ENCODE measurements at regions not wholly inside any gene's neighbourhood (a gene's known extent, or its start where the extent isn't known, plus 50 kb on each side); places are given as distances from the start of the nearest gene placed in this dataset.
"Not testable (repeated sequence)": the region's sequence is repeated elsewhere in the genome, so short reads cannot be mapped to it uniquely, and the experiment has no call there.

DNA sequence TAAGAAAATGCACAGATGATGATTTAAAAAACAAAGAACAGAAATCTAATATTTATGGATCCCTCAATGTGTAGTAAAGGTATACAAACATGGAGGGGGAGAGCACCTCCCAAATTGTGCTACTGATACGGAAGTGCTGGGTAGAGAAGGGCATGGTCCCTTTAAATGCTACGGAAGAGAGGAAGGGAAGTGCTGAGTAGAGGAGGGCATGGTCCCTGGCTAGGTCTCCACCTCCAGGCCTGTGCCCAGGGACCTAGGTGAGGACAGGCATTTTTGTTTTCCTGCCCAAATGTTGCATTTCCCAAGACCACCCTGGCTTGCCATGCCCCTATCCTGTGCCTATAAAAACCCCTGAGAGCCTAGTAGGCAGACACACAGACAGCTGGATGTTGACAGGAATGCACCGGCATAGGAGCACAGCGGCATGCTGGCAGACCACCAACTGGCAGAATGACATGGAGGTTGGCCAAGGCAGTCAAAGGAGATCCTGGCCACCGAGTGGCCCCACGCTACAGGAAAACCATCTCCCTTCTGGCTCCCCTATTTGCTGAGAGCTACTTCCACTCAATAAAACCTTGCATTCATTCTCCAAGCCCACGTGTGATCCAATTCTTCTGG, 62.1 kb upstream of the SPDL1 start:
- no CpG with 5 or more reads among the region's 7 CpGs for WGBS, 2 donors (ENCODE audit: extremely low coverage in 2 of 2, insufficient read length in 2 of 2, insufficient replicate concordance in 1 of 2)
- no peaks in the 10 kb centered on the region for H3K27me3 ChIP-seq (ENCODE audit: control insufficient read depth in 3 of 3, insufficient read depth in 3 of 3, low read depth in 1 of 3, low read length in 3 of 3)
- no peak overlapping the region for H3K4ac ChIP-seq (ENCODE audit: low read length)
- no peak overlapping the region for H2AFZ ChIP-seq (ENCODE audit: low read length)
- H4K91ac ChIP-seq (ENCODE audit: low read depth, low read length, poor library complexity), result no peak overlapping the region
- H3K4me2 ChIP-seq (ENCODE audit: insufficient read depth, low read length, poor library complexity, severe bottlenecking), result no peak overlapping the region
- no peaks in the 10 kb centered on the region for H3K9me3 ChIP-seq (replicated peaks in 1 of 2; ENCODE audit: control insufficient read depth in 2 of 2, insufficient read depth in 1 of 2, low read depth in 1 of 2, low read length in 2 of 2)
- H3K4me3 ChIP-seq (ENCODE audit: low read length in 2 of 2), result no peak overlapping the region
- H2BK12ac ChIP-seq (ENCODE audit: low read length), result no peak overlapping the region
- H2AK5ac ChIP-seq (ENCODE audit: low read depth, low read length), result no peak overlapping the region
- no peak overlapping the region for H2BK120ac ChIP-seq (ENCODE audit: low read depth, low read length)
- H3K27ac ChIP-seq (replicated peaks; ENCODE audit: low read length), result no peak overlapping the region
- H2BK15ac ChIP-seq (ENCODE audit: low read length), result no peak overlapping the region
- no peak overlapping the region for H3K9ac ChIP-seq (ENCODE audit: low read depth, low read length, poor library complexity)
- H3K4me1 ChIP-seq (ENCODE audit: control insufficient read depth in 2 of 2, insufficient read depth in 1 of 2, low read depth in 1 of 2, low read length in 2 of 2), result no peaks in the 10 kb centered on the region
- H3K23ac ChIP-seq (ENCODE audit: low read depth, low read length, poor library complexity), result no peak overlapping the region
- H4K8ac ChIP-seq (ENCODE audit: low read depth, low read length), result no peak overlapping the region
- H3K18ac ChIP-seq (ENCODE audit: low read length), result no peak overlapping the region
- H3K14ac ChIP-seq (ENCODE audit: low read length), result no peak overlapping the region
- H3K79me1 ChIP-seq (ENCODE audit: low read depth, low read length), result no peaks in the 10 kb centered on the region
- H2BK5ac ChIP-seq (ENCODE audit: low read length), result no peak overlapping the region
- no peak for DNase-seq (ENCODE audit: low spot score)
- H3K36me3 ChIP-seq (replicated peaks in 1 of 2; ENCODE audit: control insufficient read depth in 2 of 2, insufficient read depth in 2 of 2, low read length in 2 of 2), result no peaks in the 10 kb centered on the region

DNA sequence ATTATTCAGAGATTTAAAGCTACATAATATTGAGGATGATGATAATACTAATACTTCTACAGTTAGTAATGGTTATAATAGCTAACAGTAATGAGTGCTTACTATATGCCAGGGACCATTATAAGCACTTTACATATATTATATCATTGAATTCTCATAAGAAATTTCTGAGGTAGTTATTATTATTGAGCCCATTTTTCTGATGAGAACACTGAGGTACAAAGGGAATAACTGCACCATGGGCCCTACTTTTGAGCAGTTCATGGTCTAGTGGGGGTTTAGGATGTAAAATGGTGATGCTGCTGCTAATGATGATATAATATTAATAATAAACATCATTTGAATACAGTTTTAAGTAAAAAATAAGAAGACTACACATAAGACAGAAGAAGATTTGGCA, 64.2 kb upstream of the SPDL1 start:
- Histone ChIP-seq H2BK5ac (ENCODE audit: low read length) (no peak overlapping the region), H3K79me1 (ENCODE audit: low read depth, low read length) (no peaks in the 10 kb centered on the region), H3K14ac (ENCODE audit: low read length) (no peak overlapping the region), H3K4me3 (ENCODE audit: low read length in 2 of 2) (no peak overlapping the region), H3K27me3 (ENCODE audit: control insufficient read depth in 3 of 3, insufficient read depth in 3 of 3, low read depth in 1 of 3, low read length in 3 of 3) (no peaks in the 10 kb centered on the region), H3K4me2 (ENCODE audit: insufficient read depth, low read length, poor library complexity, severe bottlenecking) (no peak overlapping the region), H3K27ac (replicated peaks; ENCODE audit: low read length) (no peak overlapping the region), H2AK5ac (ENCODE audit: low read depth, low read length) (no peak overlapping the region), H3K9ac (ENCODE audit: low read depth, low read length, poor library complexity) (no peak overlapping the region), H3K4me1 (ENCODE audit: control insufficient read depth in 2 of 2, insufficient read depth in 1 of 2, low read depth in 1 of 2, low read length in 2 of 2) (no peaks in the 10 kb centered on the region), H3K18ac (ENCODE audit: low read length) (no peak overlapping the region), H4K8ac (ENCODE audit: low read depth, low read length) (no peak overlapping the region), H3K23ac (ENCODE audit: low read depth, low read length, poor library complexity) (no peak overlapping the region), H3K36me3 (replicated peaks in 1 of 2; ENCODE audit: control insufficient read depth in 2 of 2, insufficient read depth in 2 of 2, low read length in 2 of 2) (no peaks in the 10 kb centered on the region), H2AFZ (ENCODE audit: low read length) (no peak overlapping the region), H2BK120ac (ENCODE audit: low read depth, low read length) (no peak overlapping the region), H4K91ac (ENCODE audit: low read depth, low read length, poor library complexity) (no peak overlapping the region), H2BK12ac (ENCODE audit: low read length) (no peak overlapping the region), H3K9me3 (replicated peaks in 1 of 2; ENCODE audit: control insufficient read depth in 2 of 2, insufficient read depth in 1 of 2, low read depth in 1 of 2, low read length in 2 of 2) (no peaks in the 10 kb centered on the region), H2BK15ac (ENCODE audit: low read length) (no peak overlapping the region), H3K4ac (ENCODE audit: low read length) (no peak overlapping the region)
- DNase-seq (ENCODE audit: low spot score), result no peak

DNA sequence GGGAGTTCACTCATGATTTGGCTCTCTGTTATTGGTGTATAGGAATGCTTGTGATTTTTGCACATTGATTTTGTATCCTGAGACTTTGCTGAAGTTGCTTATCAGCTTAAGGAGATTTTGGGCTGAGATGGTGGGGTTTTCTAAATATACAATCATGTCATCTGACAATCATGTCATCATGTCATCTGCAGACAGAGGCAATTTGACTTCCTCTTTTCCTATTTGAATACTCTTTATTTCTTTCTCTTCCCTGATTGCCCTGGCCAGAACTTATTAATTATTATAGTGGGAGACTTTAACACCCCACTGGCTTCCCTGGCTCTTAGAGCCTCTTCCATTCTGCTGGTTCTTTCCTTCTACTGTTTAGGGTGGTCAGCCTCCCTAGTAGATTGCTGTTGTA, 64.8 kb upstream of the SPDL1 start:
- not testable (repeated sequence) for H3K36me3 ChIP-seq (replicated peaks in 1 of 2; ENCODE audit: control insufficient read depth in 2 of 2, insufficient read depth in 2 of 2, low read length in 2 of 2); H3K4me3 ChIP-seq (ENCODE audit: low read length in 2 of 2); H2BK15ac ChIP-seq (ENCODE audit: low read length); H2BK5ac ChIP-seq (ENCODE audit: low read length); H3K23ac ChIP-seq (ENCODE audit: low read depth, low read length, poor library complexity); H4K91ac ChIP-seq (ENCODE audit: low read depth, low read length, poor library complexity); H3K9me3 ChIP-seq (replicated peaks in 1 of 2; ENCODE audit: control insufficient read depth in 2 of 2, insufficient read depth in 1 of 2, low read depth in 1 of 2, low read length in 2 of 2); H3K4me1 ChIP-seq (ENCODE audit: control insufficient read depth in 2 of 2, insufficient read depth in 1 of 2, low read depth in 1 of 2, low read length in 2 of 2); DNase-seq (ENCODE audit: low spot score); H3K27ac ChIP-seq (replicated peaks; ENCODE audit: low read length); H4K8ac ChIP-seq (ENCODE audit: low read depth, low read length); H2AK5ac ChIP-seq (ENCODE audit: low read depth, low read length); H2AFZ ChIP-seq (ENCODE audit: low read length); H3K4me2 ChIP-seq (ENCODE audit: insufficient read depth, low read length, poor library complexity, severe bottlenecking); H3K14ac ChIP-seq (ENCODE audit: low read length); H3K18ac ChIP-seq (ENCODE audit: low read length); H3K9ac ChIP-seq (ENCODE audit: low read depth, low read length, poor library complexity); H2BK120ac ChIP-seq (ENCODE audit: low read depth, low read length); H3K27me3 ChIP-seq (ENCODE audit: control insufficient read depth in 3 of 3, insufficient read depth in 3 of 3, low read depth in 1 of 3, low read length in 3 of 3); H3K79me1 ChIP-seq (ENCODE audit: low read depth, low read length); H2BK12ac ChIP-seq (ENCODE audit: low read length); H3K4ac ChIP-seq (ENCODE audit: low read length)

DNA sequence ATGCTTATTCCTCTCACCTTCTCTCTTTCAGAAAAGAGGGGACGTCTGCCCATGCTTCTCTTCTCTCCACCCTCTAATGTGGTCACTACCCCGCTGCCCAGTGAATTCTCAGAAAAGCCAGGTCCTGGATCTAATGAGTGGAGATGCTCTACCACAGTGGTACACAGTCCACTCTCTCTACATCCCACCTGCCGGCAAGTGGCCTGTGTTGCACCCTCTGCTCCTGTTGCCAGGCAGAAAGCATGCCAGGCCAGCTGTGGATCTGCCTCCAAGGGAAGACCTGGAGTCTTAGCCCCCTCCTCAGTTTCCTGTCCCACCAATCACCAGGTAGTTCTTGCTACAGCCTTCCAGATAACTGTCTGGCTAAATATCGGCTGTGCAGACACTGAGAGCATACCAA, 71.2 kb upstream of the SPDL1 start:
- Histone ChIP-seq H3K23ac (ENCODE audit: low read depth, low read length, poor library complexity) (no peak overlapping the region), H3K4me3 (ENCODE audit: low read length in 2 of 2) (no peak overlapping the region), H3K9me3 (replicated peaks in 1 of 2; ENCODE audit: control insufficient read depth in 2 of 2, insufficient read depth in 1 of 2, low read depth in 1 of 2, low read length in 2 of 2) (no peaks in the 10 kb centered on the region), H3K27me3 (ENCODE audit: control insufficient read depth in 3 of 3, insufficient read depth in 3 of 3, low read depth in 1 of 3, low read length in 3 of 3) (no peaks in the 10 kb centered on the region), H3K79me1 (ENCODE audit: low read depth, low read length) (no peaks in the 10 kb centered on the region), H2AK5ac (ENCODE audit: low read depth, low read length) (no peak overlapping the region), H4K8ac (ENCODE audit: low read depth, low read length) (no peak overlapping the region), H2BK15ac (ENCODE audit: low read length) (no peak overlapping the region), H2AFZ (ENCODE audit: low read length) (no peak overlapping the region), H3K4me1 (ENCODE audit: control insufficient read depth in 2 of 2, insufficient read depth in 1 of 2, low read depth in 1 of 2, low read length in 2 of 2) (no peaks in the 10 kb centered on the region), H3K36me3 (replicated peaks in 1 of 2; ENCODE audit: control insufficient read depth in 2 of 2, insufficient read depth in 2 of 2, low read length in 2 of 2) (no peaks in the 10 kb centered on the region), H4K91ac (ENCODE audit: low read depth, low read length, poor library complexity) (no peak overlapping the region), H3K14ac (ENCODE audit: low read length) (no peak overlapping the region), H2BK12ac (ENCODE audit: low read length) (no peak overlapping the region), H3K4ac (ENCODE audit: low read length) (no peak overlapping the region), H2BK5ac (ENCODE audit: low read length) (no peak overlapping the region), H3K27ac (replicated peaks; ENCODE audit: low read length) (no peak overlapping the region), H2BK120ac (ENCODE audit: low read depth, low read length) (no peak overlapping the region), H3K4me2 (ENCODE audit: insufficient read depth, low read length, poor library complexity, severe bottlenecking) (no peak overlapping the region), H3K9ac (ENCODE audit: low read depth, low read length, poor library complexity) (no peak overlapping the region), H3K18ac (ENCODE audit: low read length) (no peak overlapping the region)
- no peak for DNase-seq (ENCODE audit: low spot score)
- WGBS, 2 donors (ENCODE audit: extremely low coverage in 2 of 2, insufficient read length in 2 of 2, insufficient replicate concordance in 1 of 2), result no CpG with 5 or more reads among the region's 4 CpGs

All from neuronal stem cell (in vitro differentiated cells).